ENCODE measurements at regions not wholly inside any gene's neighbourhood (a gene's known extent, or its start where the extent isn't known, plus 50 kb on each side); places are given as distances from the start of the nearest gene placed in this dataset.

- no peak for TF ChIP-seq GATA2 (IDR thresholded peaks at IDR 0.05; ENCODE audit: low read depth, low read length)
- no peak for TF ChIP-seq GATA3 (IDR thresholded peaks at IDR 0.05; ENCODE audit: low read depth, low read length)
These were observed 228.6 kb upstream of the HCCS start for GRCh38 chrX:10882484-10882883.

Data from SH-SY5Y (cell line).